ENCODE measurements at regions not wholly inside any gene's neighbourhood (a gene's known extent, or its start where the extent isn't known, plus 50 kb on each side); places are given as distances from the start of the nearest gene placed in this dataset.

DNA sequence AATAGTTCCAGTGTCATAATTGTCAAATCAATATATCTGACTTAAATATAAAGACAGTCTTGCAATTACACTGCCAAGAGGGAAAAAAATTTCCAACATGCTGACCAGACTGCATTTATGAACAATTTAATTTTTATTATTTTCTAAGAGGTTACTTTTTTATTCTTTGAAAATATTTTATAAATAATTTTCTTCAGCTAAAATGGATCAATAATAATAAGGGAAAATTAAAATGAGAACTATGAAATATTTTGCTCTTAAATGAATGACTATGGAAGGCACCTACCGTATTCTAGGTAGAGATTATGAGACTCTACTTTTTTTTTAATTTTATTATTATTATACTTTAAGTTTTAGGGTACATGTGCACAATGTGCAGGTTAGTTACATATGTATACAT lies 1032.5 kb upstream of the LRRN3 start:
- TF ChIP-seq MYNN (tag by site-specific recombination; IDR thresholded peaks at IDR 0.05; ENCODE audit: borderline replicate concordance) (no peak), ZNF707 (tag by site-specific recombination; IDR thresholded peaks at IDR 0.05) (no peak), ZNF629 (tag by site-specific recombination; IDR thresholded peaks at IDR 0.05) (no peak), ZNF19 (tag by site-specific recombination; IDR thresholded peaks at IDR 0.05; ENCODE audit: low read depth) (no peak), PBX3 (CRISPR knock-in tag; IDR thresholded peaks at IDR 0.05) (no peak), ZNF792 (tag by site-specific recombination; IDR thresholded peaks at IDR 0.05) (no peak), KLF17 (tag by site-specific recombination; IDR thresholded peaks at IDR 0.05) (no peak)
- TF ChIP-seq, protein P1, sequence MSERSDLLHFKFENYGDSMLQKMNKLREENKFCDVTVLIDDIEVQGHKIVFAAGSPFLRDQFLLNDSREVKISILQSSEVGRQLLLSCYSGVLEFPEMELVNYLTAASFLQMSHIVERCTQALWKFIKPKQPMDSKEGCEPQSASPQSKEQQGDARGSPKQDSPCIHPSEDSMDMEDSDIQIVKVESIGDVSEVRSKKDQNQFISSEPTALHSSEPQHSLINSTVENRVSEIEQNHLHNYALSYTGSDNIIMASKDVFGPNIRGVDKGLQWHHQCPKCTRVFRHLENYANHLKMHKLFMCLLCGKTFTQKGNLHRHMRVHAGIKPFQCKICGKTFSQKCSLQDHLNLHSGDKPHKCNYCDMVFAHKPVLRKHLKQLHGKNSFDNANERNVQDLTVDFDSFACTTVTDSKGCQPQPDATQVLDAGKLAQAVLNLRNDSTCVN (tag by site-specific recombination; optimal IDR thresholded peaks at IDR 0.05) = no peak
- TF ChIP-seq, protein P2, sequence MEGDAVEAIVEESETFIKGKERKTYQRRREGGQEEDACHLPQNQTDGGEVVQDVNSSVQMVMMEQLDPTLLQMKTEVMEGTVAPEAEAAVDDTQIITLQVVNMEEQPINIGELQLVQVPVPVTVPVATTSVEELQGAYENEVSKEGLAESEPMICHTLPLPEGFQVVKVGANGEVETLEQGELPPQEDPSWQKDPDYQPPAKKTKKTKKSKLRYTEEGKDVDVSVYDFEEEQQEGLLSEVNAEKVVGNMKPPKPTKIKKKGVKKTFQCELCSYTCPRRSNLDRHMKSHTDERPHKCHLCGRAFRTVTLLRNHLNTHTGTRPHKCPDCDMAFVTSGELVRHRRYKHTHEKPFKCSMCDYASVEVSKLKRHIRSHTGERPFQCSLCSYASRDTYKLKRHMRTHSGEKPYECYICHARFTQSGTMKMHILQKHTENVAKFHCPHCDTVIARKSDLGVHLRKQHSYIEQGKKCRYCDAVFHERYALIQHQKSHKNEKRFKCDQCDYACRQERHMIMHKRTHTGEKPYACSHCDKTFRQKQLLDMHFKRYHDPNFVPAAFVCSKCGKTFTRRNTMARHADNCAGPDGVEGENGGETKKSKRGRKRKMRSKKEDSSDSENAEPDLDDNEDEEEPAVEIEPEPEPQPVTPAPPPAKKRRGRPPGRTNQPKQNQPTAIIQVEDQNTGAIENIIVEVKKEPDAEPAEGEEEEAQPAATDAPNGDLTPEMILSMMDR (tag by site-specific recombination; IDR thresholded peaks at IDR 0.05) = no peak
- TF ChIP-seq, protein P3, sequence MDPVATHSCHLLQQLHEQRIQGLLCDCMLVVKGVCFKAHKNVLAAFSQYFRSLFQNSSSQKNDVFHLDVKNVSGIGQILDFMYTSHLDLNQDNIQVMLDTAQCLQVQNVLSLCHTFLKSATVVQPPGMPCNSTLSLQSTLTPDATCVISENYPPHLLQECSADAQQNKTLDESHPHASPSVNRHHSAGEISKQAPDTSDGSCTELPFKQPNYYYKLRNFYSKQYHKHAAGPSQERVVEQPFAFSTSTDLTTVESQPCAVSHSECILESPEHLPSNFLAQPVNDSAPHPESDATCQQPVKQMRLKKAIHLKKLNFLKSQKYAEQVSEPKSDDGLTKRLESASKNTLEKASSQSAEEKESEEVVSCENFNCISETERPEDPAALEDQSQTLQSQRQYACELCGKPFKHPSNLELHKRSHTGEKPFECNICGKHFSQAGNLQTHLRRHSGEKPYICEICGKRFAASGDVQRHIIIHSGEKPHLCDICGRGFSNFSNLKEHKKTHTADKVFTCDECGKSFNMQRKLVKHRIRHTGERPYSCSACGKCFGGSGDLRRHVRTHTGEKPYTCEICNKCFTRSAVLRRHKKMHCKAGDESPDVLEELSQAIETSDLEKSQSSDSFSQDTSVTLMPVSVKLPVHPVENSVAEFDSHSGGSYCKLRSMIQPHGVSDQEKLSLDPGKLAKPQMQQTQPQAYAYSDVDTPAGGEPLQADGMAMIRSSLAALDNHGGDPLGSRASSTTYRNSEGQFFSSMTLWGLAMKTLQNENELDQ (tag by site-specific recombination; IDR thresholded peaks at IDR 0.05; ENCODE audit: low read depth) = no peak
